GM19239 (cell line): ENCODE measurements at regions not wholly inside any gene's neighbourhood (a gene's known extent, or its start where the extent isn't known, plus 50 kb on each side); places are given as distances from the start of the nearest gene placed in this dataset.

Experiments
- DNase-seq: peaks from one replicate; pipeline ENCODE4 v3.0.0; 2011; ENCODE audit warnings: low spot score; ENCODE audit not compliant: insufficient read length
- FAIRE-seq: peaks from 2 replicates; lab custom pipeline; 2011; peaks lifted over from hg19 to GRCh38; lab: Jason Lieb, UNC

- FAIRE-seq (no peak), DNase-seq (no peak)
These were observed 227.4 kb upstream of the CFAP20DC start for GRCh38 chr3:59277201-59277600.

GRCh38 chr3:59273976-59274375 lies 224.2 kb upstream of the CFAP20DC start:
- DNase-seq (no peak), FAIRE-seq (no peak)

GRCh38 chr3:59271971-59272370 lies 222.1 kb upstream of the CFAP20DC start:
- no peak for FAIRE-seq
- no peak for DNase-seq

GRCh38 chr3:59270921-59271320 lies 221.1 kb upstream of the CFAP20DC start:
- no peak for FAIRE-seq

GRCh38 chr3:59270209-59270608 lies 220.4 kb upstream of the CFAP20DC start:
- FAIRE-seq (no peak), DNase-seq (no peak)

More at GRCh38 chr3:59270921-59271320, 221.1 kb upstream of the CFAP20DC start:
- DNase-seq, result no peak

GRCh38 chr3:59268170-59268569 lies 218.3 kb upstream of the CFAP20DC start:
- DNase-seq, result no peak
- FAIRE-seq, result no peak

- no peak for DNase-seq
- FAIRE-seq, result no peak
These were observed 217.2 kb upstream of the CFAP20DC start for GRCh38 chr3:59267021-59267420.

- DNase-seq (no peak), FAIRE-seq (no peak)
These were observed 216.7 kb upstream of the CFAP20DC start for GRCh38 chr3:59266551-59266950.

GRCh38 chr3:59265566-59265965 lies 215.7 kb upstream of the CFAP20DC start:
- no peak for DNase-seq
- FAIRE-seq, result no peak

GRCh38 chr3:59264366-59264765 lies 214.5 kb upstream of the CFAP20DC start:
- peak; percentile 18 for FAIRE-seq
- no peak for DNase-seq

- no peak for FAIRE-seq
- DNase-seq, result no peak
These were observed 213.3 kb upstream of the CFAP20DC start for GRCh38 chr3:59263152-59263551.

GRCh38 chr3:59262076-59262498 lies 212.3 kb upstream of the CFAP20DC start:
- DNase-seq, result peak; percentile 20
- peak; percentile 88 for FAIRE-seq

- no peak for FAIRE-seq
- DNase-seq, result no peak
These were observed 211.2 kb upstream of the CFAP20DC start for GRCh38 chr3:59261009-59261408.

GRCh38 chr3:59258550-59259260 lies 208.9 kb upstream of the CFAP20DC start:
- DNase-seq (no peak), FAIRE-seq (no peak)

GRCh38 chr3:59257506-59257905 lies 207.7 kb upstream of the CFAP20DC start:
- FAIRE-seq (no peak), DNase-seq (no peak)

- DNase-seq (no peak), FAIRE-seq (no peak)
These were observed 206.4 kb upstream of the CFAP20DC start for GRCh38 chr3:59256230-59256629.

- DNase-seq, result no peak
- FAIRE-seq, result no peak
These were observed 205.2 kb upstream of the CFAP20DC start for GRCh38 chr3:59254976-59255375.

GRCh38 chr3:59254433-59254832 lies 204.6 kb upstream of the CFAP20DC start:
- FAIRE-seq (no peak), DNase-seq (no peak)

GRCh38 chr3:59253523-59253922 lies 203.7 kb upstream of the CFAP20DC start:
- FAIRE-seq, result no peak
- DNase-seq, result no peak

GRCh38 chr3:59251869-59252268 lies 202.0 kb upstream of the CFAP20DC start:
- DNase-seq, result no peak
- no peak for FAIRE-seq

- FAIRE-seq (no peak), DNase-seq (no peak)
These were observed 200.8 kb upstream of the CFAP20DC start for GRCh38 chr3:59250600-59250999.

- no peak for DNase-seq
- no peak for FAIRE-seq
These were observed 200.0 kb upstream of the CFAP20DC start for GRCh38 chr3:59249698-59250361.
